GM18870 (cell line): ENCODE measurements at regions not wholly inside any gene's neighbourhood (a gene's known extent, or its start where the extent isn't known, plus 50 kb on each side); places are given as distances from the start of the nearest gene placed in this dataset.
A peak's percentile ranks its signal among the peaks of the same experiment; 100 is the strongest.
"Not testable (repeated sequence)": the region's sequence is repeated elsewhere in the genome, so short reads cannot be mapped to it uniquely, and the experiment has no call there.

Experiments used
- ATAC-seq: cut with Tn5 transposase; IDR thresholded peaks from one replicate; pipeline ENCODE4 v1.9.1; 2021; ENCODE audit warnings: moderate library complexity; ENCODE audit not compliant: unreplicated experiment

DNA sequence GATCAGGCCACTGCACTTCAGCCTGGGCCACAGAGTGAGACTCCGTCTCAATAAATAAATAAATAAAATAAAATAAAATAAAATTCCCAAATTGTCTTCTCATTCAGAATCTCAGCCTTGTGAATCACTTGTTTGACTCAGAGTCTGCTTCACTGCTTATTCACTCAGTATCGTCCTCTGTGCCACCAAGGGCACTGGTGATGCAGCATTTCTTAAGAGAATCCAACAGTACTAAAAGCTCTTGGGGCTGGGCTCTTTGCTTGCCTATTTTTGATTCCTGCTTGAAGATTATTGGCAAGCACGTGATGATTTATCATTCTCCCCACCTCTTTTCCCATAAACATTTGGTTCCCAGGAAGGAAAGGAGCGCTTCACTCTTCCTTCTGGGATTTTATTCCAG, 54.8 kb upstream of the HMGB1 start:
- ATAC-seq: no peak

DNA sequence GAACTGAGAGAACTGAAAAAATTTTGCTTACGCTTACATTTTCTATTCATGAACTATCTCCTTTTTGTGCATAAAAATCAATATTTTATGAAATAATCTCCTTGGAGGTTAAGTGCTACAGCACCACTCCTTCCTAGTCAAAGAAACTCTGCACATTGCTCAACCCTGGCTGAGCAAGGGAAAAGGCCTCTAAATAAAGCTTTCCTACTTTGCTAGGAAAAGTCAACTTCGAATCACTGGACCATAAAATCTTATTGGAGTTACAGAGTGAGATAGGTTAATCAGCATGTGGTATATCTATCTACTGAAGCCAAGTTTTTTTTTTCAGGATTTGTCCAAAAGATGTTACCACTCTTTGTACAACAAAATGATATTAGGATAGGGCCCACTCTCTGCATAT, 57.5 kb upstream of the HMGB1 start:
- no peak for ATAC-seq

DNA sequence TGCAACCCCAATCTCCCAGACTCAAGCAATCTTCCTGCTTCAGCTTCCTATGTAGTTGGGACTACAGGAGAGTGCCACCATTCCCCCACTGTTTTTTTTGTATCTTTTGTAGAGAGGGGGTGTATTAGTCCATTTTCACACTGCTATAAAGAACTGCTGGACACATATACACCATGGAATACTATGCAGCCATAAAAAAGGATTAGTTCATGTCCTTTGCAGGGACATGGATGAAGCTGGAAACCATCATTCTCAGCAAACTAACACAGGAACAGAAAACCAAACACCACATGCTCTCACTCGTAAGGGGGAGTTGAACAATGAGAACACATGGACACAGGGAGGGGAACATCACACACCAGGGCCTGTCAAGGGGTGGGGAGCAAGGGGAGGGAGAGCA, 58.1 kb upstream of the HMGB1 start:
- ATAC-seq: not testable (repeated sequence)

DNA sequence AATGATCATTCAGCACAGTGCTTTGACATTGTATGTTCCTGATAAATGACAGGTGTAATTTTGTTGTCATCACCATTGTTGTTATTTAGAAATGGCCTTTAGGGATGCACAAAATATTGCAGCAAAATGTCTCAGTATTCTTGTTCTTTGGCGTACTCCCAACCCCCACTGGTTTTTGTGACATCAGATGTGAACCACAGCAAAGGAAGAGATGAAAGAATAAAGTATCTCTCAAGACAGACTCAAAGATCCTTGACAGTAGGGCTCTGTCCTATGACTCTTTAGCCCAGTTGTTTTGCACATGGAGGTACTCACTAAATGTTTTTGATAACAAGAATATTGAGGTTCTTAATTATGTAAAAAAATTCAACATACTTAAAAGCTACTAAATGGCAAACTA, 59.5 kb upstream of the HMGB1 start:
- ATAC-seq: not testable (repeated sequence)

DNA sequence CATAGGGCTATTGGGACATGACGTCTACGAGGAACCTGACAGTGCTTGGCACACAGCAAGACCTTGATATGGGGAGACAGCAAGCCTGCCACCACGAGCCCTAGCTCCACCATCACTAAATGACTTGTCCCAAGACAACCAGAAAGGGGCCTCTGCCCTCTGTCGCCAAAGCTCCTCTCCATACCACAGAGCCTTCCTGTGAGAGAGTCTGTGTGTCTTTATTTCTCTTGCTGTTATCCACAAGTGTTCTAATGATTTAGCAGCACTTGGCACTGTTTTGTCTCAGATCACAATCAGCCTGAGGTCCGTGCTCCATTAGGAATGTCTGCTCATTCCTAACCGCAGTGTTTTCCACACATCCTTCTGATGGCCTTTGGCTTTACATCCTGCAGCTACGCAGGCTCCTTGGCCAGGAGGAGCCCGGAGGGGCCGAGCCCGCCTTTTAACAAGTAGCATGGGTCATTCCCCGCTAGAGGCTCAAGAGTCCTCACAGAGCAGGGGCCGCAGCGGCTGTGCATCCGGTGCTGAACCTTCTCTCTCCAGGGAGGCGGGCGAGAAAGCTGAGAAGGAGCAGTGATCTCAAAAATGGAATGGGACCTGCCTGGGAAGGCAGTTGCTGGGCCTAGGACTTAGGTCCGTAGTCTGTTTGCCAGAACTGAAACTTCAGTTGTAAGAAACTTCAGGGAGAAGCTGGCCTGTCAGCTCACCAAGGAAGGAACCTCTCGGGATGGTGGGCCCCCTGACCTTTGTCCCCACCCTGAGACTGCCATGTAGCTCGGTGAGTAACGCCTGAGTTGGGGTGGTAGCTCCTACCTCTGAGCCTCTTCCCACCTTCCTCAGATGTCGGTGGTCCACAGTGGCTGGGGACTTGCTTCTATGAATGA, 61.1 kb upstream of the HMGB1 start:
- ATAC-seq: no peak

DNA sequence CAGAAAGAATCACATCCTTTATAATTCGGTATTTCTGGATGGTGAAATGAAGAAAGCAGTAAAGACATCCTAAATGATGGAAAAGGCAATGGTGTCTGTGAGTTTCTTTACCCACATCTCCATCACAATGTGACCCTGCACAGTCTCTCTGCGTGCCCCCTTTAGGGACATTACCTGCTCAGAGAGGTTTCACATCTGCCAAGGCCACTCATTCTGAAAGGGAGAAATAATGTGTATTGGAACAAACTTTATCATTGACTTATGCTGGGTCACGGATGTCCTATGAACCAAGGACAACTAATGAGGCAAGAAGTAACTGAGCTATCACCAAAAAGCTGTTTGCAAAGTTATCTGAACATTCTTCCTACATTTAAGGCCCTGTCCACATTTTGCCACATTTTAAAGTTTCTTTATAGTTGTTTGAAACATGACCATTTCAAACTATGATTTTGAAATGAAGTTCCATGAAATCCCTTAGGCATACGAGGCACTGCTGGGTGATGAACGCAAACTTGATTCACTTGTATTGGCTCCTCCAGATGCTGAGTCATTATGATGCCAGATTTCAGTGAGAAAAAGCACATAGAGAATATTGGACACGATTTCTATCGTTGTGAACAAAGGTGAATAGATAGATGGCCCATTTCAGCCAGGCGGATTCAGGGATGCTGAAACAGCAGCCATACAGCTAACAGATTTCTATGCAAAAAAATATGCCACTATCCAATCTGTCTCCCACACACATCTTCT, 63.5 kb upstream of the HMGB1 start:
- ATAC-seq: peak; percentile 96

DNA sequence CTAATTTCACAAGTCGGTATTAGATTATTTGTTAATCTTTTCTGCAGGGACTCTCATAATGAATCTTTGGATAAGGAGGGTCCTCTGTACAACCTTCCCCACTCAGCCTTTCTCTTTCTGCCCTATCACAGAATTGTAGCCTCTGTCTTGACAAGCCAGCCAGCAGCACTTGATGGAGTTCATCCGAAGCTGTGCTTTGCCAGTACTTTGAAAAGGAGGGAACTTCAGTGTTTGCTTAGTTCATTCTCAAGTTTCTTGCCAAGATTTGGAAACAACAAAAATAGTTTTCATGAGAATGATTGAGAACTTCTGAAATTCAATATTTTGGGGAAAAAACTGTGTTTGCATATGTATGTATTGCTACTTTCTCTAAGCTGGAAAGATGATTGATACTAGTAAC, 69.3 kb upstream of the HMGB1 start:
- ATAC-seq: no peak

DNA sequence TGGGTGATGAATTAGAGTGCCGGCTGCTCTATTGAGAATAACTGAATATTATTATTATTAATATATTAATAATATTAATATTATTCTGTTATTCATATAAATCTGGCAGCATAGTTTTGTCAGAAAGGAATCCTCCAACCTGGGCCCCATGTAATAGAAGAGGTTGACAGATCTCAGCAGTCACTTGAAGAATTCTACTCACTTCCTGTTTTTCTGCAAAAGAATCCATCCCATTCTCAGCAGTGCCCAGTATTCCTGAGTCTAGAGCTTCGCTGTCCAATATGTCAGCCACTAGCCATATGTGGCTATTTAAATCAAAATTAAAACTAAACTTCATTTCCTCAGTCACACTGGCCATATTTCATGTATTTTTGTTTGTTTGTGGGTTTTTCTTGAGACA, 72.4 kb upstream of the USPL1 start:
- no peak for ATAC-seq

DNA sequence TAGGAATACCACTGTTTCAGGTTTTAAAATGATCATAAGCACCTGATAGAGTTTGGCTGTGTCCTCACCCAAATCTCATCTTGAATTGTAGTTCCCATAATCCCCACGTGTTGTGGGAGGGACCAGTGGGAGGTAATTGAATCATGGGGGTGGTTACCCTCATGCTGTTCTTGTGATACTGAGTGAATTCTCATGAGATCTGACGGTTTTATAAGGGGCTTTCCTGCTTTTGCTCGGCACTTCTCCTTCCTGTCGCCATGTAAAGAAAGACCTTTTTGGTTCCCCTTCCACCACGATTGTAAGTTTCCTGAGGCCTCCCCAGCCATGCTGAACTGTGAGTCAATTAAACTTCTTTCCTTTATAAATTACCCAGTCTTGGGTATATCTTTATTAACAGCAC, 69.7 kb upstream of the USPL1 start:
- ATAC-seq: not testable (repeated sequence)

DNA sequence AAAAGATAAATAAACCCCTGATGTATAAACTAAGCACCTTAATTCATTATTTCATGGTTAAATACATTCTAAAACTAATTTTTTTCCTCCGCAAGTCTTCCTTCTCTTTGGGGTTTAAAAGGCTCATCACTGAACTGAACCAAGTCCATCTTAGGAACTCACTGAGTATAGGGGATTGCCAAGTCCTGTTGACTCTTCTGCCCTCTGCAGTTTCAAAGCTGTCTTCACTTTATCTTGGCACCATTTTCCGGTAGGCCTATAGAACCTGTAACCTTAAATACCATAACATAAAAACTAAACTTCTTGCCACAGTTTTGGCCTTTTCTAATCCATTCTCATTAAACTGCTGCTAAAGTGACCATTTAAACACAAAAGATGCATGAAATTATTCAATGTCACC, 66.5 kb upstream of the USPL1 start:
- no peak for ATAC-seq

DNA sequence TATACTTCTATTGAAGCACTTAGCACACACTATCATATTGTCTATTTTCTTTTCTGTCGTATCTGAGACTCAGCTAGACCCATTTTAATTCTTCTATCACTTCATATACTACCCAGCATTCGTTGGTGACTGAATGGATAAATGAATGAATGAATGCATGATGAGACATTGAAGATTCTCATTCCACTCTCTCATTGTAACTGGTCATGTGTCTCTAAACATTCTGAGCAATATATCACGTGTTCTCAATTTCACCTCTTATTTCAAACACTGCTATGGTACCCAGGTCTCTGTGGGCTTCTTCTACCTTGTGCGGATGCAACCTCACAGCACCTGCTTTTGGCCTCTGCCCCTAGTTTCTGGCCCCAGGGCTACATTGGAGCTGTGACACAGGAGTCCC, 65.2 kb upstream of the USPL1 start:
- no peak for ATAC-seq

DNA sequence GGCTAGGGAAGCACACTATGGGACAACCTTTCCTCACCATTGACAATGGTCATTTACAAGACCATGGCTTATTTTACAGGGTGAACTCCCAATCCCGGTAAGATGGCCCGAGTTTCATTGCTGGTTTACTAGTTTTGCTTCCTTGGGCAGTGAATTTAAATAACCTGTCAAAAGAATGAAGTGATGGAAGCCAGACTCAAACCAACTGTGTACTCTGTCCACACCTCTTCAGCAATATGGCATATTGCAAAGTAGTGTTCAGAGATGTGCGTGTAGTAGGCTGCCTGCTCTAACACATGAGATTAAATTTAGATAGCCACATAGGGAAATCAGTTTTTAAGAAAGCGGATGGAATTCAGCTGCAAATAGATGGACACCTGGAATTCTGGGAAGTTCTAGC, 58.4 kb upstream of the USPL1 start:
- ATAC-seq: no peak

DNA sequence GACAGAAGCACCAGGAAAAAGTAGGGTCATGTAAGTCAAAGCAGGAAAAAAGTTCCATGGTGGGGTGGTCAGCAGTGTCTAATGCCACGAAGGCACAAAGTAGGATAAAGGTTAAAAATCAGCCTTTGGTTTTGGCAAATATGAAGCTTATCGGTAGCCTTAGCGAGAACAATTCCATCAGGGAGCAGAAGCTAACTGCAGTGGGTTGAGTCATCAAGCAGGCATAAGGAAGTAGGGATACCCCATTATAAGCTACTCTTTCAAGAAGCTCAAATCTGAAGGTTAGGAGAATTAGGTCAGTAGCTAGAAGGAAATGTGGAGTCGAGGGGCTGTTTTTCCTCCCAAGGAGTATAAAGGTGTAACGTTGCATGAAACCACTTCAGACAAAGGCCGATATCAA, 57.5 kb upstream of the USPL1 start:
- ATAC-seq: no peak

DNA sequence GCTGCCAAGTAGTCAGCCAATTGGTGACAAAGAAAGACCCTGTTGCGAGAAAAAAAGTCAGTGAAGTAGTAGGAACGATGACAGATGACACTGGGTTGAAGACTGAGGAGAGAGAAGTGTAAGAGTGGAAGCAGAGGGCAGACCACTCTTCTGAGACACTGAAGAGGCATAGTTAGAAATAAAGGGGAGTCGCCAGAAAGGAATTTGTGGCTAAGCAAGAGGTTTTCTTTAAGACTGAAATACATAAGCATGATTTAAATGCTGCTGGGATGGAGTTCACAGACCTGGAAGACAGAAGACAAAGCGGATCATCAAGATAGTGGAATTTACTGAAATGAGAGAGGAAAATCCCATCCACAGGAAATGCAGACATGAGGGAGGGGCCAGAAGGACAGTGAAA, 56.2 kb upstream of the USPL1 start:
- ATAC-seq: no peak

DNA sequence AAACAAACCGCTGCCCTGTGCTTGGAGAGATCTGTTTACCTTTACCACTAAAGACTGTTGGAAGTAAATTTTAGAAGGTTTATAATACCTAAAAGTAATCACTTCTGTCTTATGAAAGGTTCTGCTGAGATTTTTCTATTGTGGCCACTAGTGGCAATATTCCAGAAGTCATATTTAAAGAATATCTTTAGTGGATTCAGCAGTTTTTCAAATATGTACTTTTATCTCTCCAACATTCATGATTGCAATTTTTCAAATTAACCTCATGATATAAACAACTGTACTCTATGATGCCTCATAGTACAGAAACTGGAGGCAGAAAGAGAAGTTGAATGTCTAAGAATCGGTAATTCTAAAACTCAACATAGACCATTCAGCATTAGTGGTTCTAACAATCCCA, 53.2 kb upstream of the USPL1 start:
- no peak for ATAC-seq

DNA sequence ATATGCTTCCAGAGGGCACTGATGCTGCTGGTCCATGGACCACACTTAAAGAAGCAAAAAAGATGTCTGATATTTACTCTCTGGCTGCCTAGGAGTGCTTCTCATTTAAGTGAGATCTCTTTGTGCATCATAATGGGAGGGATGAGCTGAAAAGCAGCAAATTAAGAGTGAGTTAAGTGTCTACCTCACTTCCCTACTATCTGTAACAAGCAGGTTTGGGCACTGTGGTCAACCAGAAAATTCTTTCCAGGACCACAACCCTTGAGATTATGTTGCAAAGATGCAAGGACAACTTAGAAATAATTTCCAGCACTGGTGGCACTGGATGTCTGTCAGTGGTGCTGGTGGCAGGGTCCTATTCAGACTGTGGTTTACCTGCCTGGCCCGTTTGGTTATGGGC, 52.1 kb upstream of the USPL1 start:
- no peak for ATAC-seq

DNA sequence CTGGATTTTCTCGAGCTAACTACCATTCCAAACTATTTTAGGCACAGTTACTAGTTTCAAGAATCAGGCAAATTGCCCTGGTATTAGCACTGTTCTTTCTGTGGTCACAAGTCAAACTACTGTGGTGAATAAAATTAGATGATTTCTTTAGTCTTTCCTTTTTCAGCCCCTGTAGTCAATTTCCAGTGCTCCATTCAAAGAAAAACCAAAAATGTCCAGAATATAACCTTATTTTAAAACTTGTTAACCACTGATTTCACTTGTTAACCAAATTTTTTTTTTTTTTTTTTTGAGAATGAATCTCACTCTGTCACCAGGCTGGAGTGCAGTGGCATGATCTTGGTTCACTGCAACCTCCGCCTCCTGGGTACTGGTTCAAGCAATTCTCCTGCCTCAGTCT, 50.6 kb upstream of the USPL1 start:
- no peak for ATAC-seq
